SK-N-SH (cell line): ENCODE measurements at regions not wholly inside any gene's neighbourhood (a gene's known extent, or its start where the extent isn't known, plus 50 kb on each side); places are given as distances from the start of the nearest gene placed in this dataset.
A peak's percentile ranks its signal among the peaks of the same experiment; 100 is the strongest.

Experiments
- CTCF ChIA-PET: fragments of 300-600, 350-600 bp; formaldehyde crosslinking; extraction: SDS; loops from one replicate; lab custom pipeline; 2021; lab: Yijun Ruan, JAX
- POLR2A ChIA-PET: fragments of 350-600 bp; sonication (Branson Sonifier 250); formaldehyde crosslinking; extraction: SDS; loops from one replicate; lab custom pipeline; 2020; ENCODE audit warnings: antibody characterized with exemption, inconsistent platforms; lab: Yijun Ruan, JAX
- DNase-seq: peaks from one replicate; pipeline ENCODE4 v3.0.0; 2012
- H2AFZ ChIP-seq: fragments of 200-600 bp; sonication (generic); 2 replicates; pipeline ENCODE4 v1.8.1; 2016; ENCODE audit warnings: antibody characterized with exemption, mild to moderate bottlenecking, low read depth
- H3F3A ChIP-seq: fragments of 200-600 bp; sonication (generic); replicated peaks from 2 replicates; pipeline ENCODE3; 2016; ENCODE audit warnings: antibody characterized with exemption, mild to moderate bottlenecking; ENCODE audit not compliant: insufficient read depth
- H3K27ac ChIP-seq, 2 experiments: fragments of 200-500 bp in 1 of 2; fragments of 200-600 bp in 1 of 2; sonication (Bioruptor generic) in 1 of 2; sonication (generic), shearing (Covaris generic) in 1 of 2; 2 replicates each; pipeline versions ENCODE4 v1.5.1 to v1.6.1; 2014 to 2016; ENCODE audit warnings: low read depth in 2 of 2, inconsistent platforms in 1 of 2, low read length in 1 of 2, mild to moderate bottlenecking in 1 of 2, mixed read lengths in 1 of 2
- H3K27me3 ChIP-seq: fragments of 200-600 bp; sonication (generic), shearing (Covaris generic); 2 replicates; pipeline ENCODE4 v1.6.1; 2016; ENCODE audit warnings: mixed run types; ENCODE audit not compliant: insufficient read depth
- H3K36me3 ChIP-seq, 2 experiments: fragments of 200-500 bp in 1 of 2; fragments of 200-600 bp in 1 of 2; sonication (Bioruptor generic) in 1 of 2; sonication (generic) in 1 of 2; replicated peaks in 1 of 2; 2 replicates each; pipeline versions ENCODE3 to v1.5.1; 2014 to 2016; ENCODE audit warnings: low read length in 1 of 2, mild to moderate bottlenecking in 1 of 2; ENCODE audit not compliant: insufficient read depth in 2 of 2, control insufficient read depth in 1 of 2
- H3K4me1 ChIP-seq, 2 experiments: fragments of 200-500 bp in 1 of 2; fragments of 200-600 bp in 1 of 2; sonication (Bioruptor generic) in 1 of 2; sonication (generic), shearing (Covaris generic) in 1 of 2; 2 replicates each; pipeline versions ENCODE4 v1.5.1 to v1.6.1; 2014 to 2016; ENCODE audit warnings: low read depth in 1 of 2, low read length in 1 of 2, mixed run types in 1 of 2; ENCODE audit not compliant: insufficient read depth in 2 of 2, control insufficient read depth in 1 of 2
- H3K4me2 ChIP-seq: fragments of 200-600 bp; sonication (generic), shearing (Covaris generic); 2 replicates; pipeline ENCODE4 v1.6.1; 2017; ENCODE audit warnings: mixed run types
- H3K4me3 ChIP-seq, 2 experiments: fragments of 200-500 bp in 1 of 2; fragments of 200-600 bp in 1 of 2; sonication (Bioruptor generic) in 1 of 2; sonication (generic), shearing (Covaris generic) in 1 of 2; 2 replicates each; pipeline versions ENCODE4 v1.5.1 to v1.8.1; 2014 to 2016; ENCODE audit warnings: low read depth in 2 of 2, inconsistent platforms in 1 of 2, low read length in 1 of 2, mild to moderate bottlenecking in 1 of 2, mixed read lengths in 1 of 2, moderate library complexity in 1 of 2
- H3K79me2 ChIP-seq: fragments of 200-600 bp; sonication (generic); 2 replicates; pipeline ENCODE4 v1.8.1; 2017; ENCODE audit warnings: mild to moderate bottlenecking; ENCODE audit not compliant: insufficient read depth
- H3K9ac ChIP-seq: fragments of 200-600 bp; sonication (generic); 2 replicates; pipeline ENCODE4 v1.6.1; 2017; ENCODE audit warnings: mixed run types
- H3K9me2 ChIP-seq: fragments of 200-600 bp; sonication (generic); 2 replicates; pipeline ENCODE4 v1.6.1; 2017; ENCODE audit warnings: mixed run types
- H3K9me3 ChIP-seq: fragments of 200-600 bp; sonication (generic); 2 replicates; pipeline ENCODE4 v1.6.1; 2017; ENCODE audit warnings: mixed run types, mild to moderate bottlenecking, moderate library complexity
- H4K20me1 ChIP-seq: fragments of 200-600 bp; sonication (generic); 2 replicates; pipeline ENCODE4 v1.6.1; 2017; ENCODE audit warnings: mild to moderate bottlenecking, mixed run types; ENCODE audit not compliant: insufficient read depth
- ELF1 ChIP-seq: IDR thresholded peaks from 2 replicates; pipeline ENCODE4 v1.4.0; 2012
- EZH2phosphoT487 ChIP-seq: fragments of 200-600 bp; sonication (generic); IDR thresholded peaks from 2 replicates; pipeline ENCODE4 v1.6.1; 2017; ENCODE audit warnings: low read depth, mixed run types, mild to moderate bottlenecking, antibody characterized with exemption, moderate library complexity, borderline replicate concordance
- FOSL2 ChIP-seq: IDR thresholded peaks from 2 replicates; pipeline ENCODE4 v1.4.0; 2012; ENCODE audit warnings: low read depth, mild to moderate bottlenecking, moderate library complexity, borderline replicate concordance
- FOXM1 ChIP-seq: IDR thresholded peaks from 2 replicates; pipeline ENCODE4 v1.4.0; 2012; ENCODE audit warnings: low read depth, mild to moderate bottlenecking
- JUND ChIP-seq: IDR thresholded peaks from 2 replicates; pipeline ENCODE4 v1.4.0; 2012
- MXI1 ChIP-seq: IDR thresholded peaks from 2 replicates; pipeline ENCODE4 v1.6.1; 2012; ENCODE audit warnings: mild to moderate bottlenecking, low read depth, low read length, improper control_type of control experiment
- RCOR1 ChIP-seq: fragments of 150-350 bp; IDR thresholded peaks from 2 replicates; pipeline ENCODE4 v1.6.1; 2017; ENCODE audit warnings: antibody characterized with exemption, low read length
- RFX5 ChIP-seq: IDR thresholded peaks from 2 replicates; pipeline ENCODE4 v1.6.1; 2012; ENCODE audit warnings: mild to moderate bottlenecking, improper control_type of control experiment, low read length
- RXRA ChIP-seq: IDR thresholded peaks from 2 replicates; pipeline ENCODE4 v1.4.0; 2012; ENCODE audit warnings: low read depth, mild to moderate bottlenecking, borderline replicate concordance
- SIN3A ChIP-seq: IDR thresholded peaks from 2 replicates; pipeline ENCODE4 v1.6.1; 2012; ENCODE audit warnings: low read depth, mild to moderate bottlenecking, low read length, moderate library complexity, borderline replicate concordance
- TEAD4 ChIP-seq: IDR thresholded peaks from 2 replicates; pipeline ENCODE4 v1.4.0; 2012; ENCODE audit warnings: mild to moderate bottlenecking, borderline replicate concordance; ENCODE audit not compliant: insufficient read depth
- YY1 ChIP-seq: IDR thresholded peaks from 2 replicates; pipeline ENCODE4 v1.4.0; 2012; ENCODE audit warnings: low read depth, mild to moderate bottlenecking
- WGBS: methylation state at CpG from one replicate; pipeline ENCODE4 v1.1.6; 2017; ENCODE audit warnings: low lambda C conversion rate; 5-methylcytosine and 5-hydroxymethylcytosine counted together
- TF ChIP-seq, protein P1 (sequence below): fragments of 150-350 bp; IDR thresholded peaks from 2 replicates; pipeline ENCODE4 v1.6.1; 2017; ENCODE audit warnings: antibody characterized with exemption, low read length, low read depth, borderline replicate concordance
- TF ChIP-seq, protein P2 (sequence below): IDR thresholded peaks from 2 replicates; pipeline ENCODE4 v1.4.0; 2012; ENCODE audit warnings: low read depth, borderline replicate concordance
- TF ChIP-seq, protein P3 (sequence below): fragments of 200-600 bp; sonication (generic); IDR thresholded peaks from 2 replicates; pipeline ENCODE4 v1.6.1; 2017; ENCODE audit warnings: antibody characterized with exemption, mild to moderate bottlenecking, moderate library complexity

DNA sequence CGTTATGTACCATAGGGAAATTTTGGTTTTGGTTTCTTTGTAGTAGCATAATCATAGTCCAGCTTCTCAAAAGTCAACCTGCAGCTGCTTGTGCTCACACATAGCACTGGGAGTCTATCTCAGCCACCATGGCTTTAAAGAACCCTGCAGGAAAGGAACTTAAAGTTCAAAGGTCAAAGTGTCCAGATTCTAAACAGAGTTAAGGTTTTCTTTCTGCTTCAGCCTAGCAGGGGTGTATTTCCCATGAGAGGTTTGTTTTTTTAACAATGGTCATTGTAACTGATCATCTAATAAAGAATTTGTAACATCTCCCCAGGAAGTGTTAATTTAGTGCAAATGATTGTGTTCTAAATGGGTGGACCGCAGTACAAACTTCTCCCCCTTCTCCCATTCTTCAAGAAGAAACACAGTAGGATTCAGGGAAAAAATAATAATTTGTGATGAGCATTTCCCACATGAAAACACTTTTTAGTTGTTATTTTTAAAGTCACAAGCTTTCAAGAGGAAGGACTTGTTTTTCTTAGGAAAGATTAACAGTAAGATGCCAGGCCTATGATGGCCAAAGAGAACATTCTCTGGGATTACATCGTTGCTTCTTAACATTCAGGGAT is 168.0 kb downstream of the EFNB2 start:
- H3K9me2 ChIP-seq: no peaks in the 10 kb centered on the region
- no peak overlapping the region for H3K9ac ChIP-seq
- no peaks in the 10 kb centered on the region for H4K20me1 ChIP-seq
- no peak overlapping the region for H3K4me2 ChIP-seq
- peaks cover 7% of the 10 kb centered on the region; the same call in 1 of the 2 replicates for H3K9me3 ChIP-seq
- no peaks in the 10 kb centered on the region for H3K79me2 ChIP-seq
- DNase-seq: no peak
- 78% methylated on average over 3 of the region's 3 CpGs for WGBS
- no peak overlapping the region for H3K4me3 ChIP-seq
- no peaks in the 10 kb centered on the region for H3K27me3 ChIP-seq
- 0 out of 4 replicates have a peak overlapping the region, but pooled peaks of 1 of the 2 experiments have one; percentile 6 for H3K27ac ChIP-seq
- POLR2A ChIA-PET: no interaction called here
- H3K36me3 ChIP-seq: no peaks in the 10 kb centered on the region
- TF ChIP-seq RXRA (no peak), FOSL2 (no peak), EZH2phosphoT487 (no peak), RCOR1 (no peak), ELF1 (no peak), MXI1 (no peak), YY1 (no peak), JUND (no peak), TEAD4 (no peak), RFX5 (no peak), SIN3A (no peak), FOXM1 (no peak)
- TF ChIP-seq, protein P1, sequence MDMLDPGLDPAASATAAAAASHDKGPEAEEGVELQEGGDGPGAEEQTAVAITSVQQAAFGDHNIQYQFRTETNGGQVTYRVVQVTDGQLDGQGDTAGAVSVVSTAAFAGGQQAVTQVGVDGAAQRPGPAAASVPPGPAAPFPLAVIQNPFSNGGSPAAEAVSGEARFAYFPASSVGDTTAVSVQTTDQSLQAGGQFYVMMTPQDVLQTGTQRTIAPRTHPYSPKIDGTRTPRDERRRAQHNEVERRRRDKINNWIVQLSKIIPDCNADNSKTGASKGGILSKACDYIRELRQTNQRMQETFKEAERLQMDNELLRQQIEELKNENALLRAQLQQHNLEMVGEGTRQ: no peak
- TF ChIP-seq, protein P2, sequence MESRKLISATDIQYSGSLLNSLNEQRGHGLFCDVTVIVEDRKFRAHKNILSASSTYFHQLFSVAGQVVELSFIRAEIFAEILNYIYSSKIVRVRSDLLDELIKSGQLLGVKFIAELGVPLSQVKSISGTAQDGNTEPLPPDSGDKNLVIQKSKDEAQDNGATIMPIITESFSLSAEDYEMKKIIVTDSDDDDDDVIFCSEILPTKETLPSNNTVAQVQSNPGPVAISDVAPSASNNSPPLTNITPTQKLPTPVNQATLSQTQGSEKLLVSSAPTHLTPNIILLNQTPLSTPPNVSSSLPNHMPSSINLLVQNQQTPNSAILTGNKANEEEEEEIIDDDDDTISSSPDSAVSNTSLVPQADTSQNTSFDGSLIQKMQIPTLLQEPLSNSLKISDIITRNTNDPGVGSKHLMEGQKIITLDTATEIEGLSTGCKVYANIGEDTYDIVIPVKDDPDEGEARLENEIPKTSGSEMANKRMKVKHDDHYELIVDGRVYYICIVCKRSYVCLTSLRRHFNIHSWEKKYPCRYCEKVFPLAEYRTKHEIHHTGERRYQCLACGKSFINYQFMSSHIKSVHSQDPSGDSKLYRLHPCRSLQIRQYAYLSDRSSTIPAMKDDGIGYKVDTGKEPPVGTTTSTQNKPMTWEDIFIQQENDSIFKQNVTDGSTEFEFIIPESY: no peak
- TF ChIP-seq, protein P3, sequence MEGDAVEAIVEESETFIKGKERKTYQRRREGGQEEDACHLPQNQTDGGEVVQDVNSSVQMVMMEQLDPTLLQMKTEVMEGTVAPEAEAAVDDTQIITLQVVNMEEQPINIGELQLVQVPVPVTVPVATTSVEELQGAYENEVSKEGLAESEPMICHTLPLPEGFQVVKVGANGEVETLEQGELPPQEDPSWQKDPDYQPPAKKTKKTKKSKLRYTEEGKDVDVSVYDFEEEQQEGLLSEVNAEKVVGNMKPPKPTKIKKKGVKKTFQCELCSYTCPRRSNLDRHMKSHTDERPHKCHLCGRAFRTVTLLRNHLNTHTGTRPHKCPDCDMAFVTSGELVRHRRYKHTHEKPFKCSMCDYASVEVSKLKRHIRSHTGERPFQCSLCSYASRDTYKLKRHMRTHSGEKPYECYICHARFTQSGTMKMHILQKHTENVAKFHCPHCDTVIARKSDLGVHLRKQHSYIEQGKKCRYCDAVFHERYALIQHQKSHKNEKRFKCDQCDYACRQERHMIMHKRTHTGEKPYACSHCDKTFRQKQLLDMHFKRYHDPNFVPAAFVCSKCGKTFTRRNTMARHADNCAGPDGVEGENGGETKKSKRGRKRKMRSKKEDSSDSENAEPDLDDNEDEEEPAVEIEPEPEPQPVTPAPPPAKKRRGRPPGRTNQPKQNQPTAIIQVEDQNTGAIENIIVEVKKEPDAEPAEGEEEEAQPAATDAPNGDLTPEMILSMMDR: no peak
- 0 out of 2 replicates have a peak overlapping the region, but pooled peaks have one; percentile 30 for H2AFZ ChIP-seq
- H3F3A ChIP-seq: peaks cover 9% of the 10 kb centered on the region
- CTCF ChIA-PET: no interaction called here
- H3K4me1 ChIP-seq: peaks cover 0 to 7% of the 10 kb centered on the region in 2 experiments; a peak in 1 of 4 replicates
